Loucy (cell line): ENCODE measurements at regions not wholly inside any gene's neighbourhood (a gene's known extent, or its start where the extent isn't known, plus 50 kb on each side); places are given as distances from the start of the nearest gene placed in this dataset.

Experiments used
- EZH2phosphoT487 ChIP-seq: fragments of 200-600 bp; IDR thresholded peaks from 2 replicates; pipeline ENCODE4 v1.6.1; 2018; ENCODE audit warnings: antibody characterized with exemption, mild to moderate bottlenecking, moderate library complexity, borderline replicate concordance
- TF ChIP-seq, protein P1 (sequence below): fragments of 200-600 bp; sonication (generic); conservative IDR thresholded peaks from 2 replicates; pipeline ENCODE4 v1.5.1; 2014; ENCODE audit warnings: mild to moderate bottlenecking, antibody characterized with exemption, low read length

DNA sequence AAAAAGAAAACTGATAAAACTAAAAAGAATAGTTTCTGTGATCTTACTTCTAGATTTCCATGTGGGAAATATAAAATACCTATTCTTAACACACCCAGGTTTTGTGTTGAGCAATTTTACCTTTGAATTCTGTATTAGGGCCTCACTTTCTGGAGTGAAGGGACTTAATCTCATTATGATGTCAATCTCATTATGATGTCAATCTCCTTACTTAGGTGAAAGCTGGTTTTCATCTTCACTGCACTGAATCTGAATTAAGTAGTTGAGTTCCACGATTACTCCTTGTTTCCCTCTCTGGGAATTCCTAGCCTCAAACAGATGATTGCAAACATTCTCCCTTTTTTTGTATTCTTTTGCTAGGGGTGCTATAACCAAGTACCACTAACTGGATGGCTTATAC, 1367.2 kb downstream of the EFNB2 start:
- TF ChIP-seq, protein P1, sequence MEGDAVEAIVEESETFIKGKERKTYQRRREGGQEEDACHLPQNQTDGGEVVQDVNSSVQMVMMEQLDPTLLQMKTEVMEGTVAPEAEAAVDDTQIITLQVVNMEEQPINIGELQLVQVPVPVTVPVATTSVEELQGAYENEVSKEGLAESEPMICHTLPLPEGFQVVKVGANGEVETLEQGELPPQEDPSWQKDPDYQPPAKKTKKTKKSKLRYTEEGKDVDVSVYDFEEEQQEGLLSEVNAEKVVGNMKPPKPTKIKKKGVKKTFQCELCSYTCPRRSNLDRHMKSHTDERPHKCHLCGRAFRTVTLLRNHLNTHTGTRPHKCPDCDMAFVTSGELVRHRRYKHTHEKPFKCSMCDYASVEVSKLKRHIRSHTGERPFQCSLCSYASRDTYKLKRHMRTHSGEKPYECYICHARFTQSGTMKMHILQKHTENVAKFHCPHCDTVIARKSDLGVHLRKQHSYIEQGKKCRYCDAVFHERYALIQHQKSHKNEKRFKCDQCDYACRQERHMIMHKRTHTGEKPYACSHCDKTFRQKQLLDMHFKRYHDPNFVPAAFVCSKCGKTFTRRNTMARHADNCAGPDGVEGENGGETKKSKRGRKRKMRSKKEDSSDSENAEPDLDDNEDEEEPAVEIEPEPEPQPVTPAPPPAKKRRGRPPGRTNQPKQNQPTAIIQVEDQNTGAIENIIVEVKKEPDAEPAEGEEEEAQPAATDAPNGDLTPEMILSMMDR = no peak
- no peak for TF ChIP-seq EZH2phosphoT487
